WERI-Rb-1 (cell line): ENCODE measurements at regions not wholly inside any gene's neighbourhood (a gene's known extent, or its start where the extent isn't known, plus 50 kb on each side); places are given as distances from the start of the nearest gene placed in this dataset.
"Not testable (repeated sequence)": the region's sequence is repeated elsewhere in the genome, so short reads cannot be mapped to it uniquely, and the experiment has no call there.

Experiments used
- DNase-seq: peaks from one replicate; pipeline ENCODE4 v3.0.0-alpha.2; 2020
- H3K27ac ChIP-seq: fragments of 250-450 bp; sonication (Bioruptor Pico); 2 replicates; pipeline ENCODE4 v1.5.1; 2020; ENCODE audit warnings: mild to moderate bottlenecking, moderate library complexity
- H3K27me3 ChIP-seq: fragments of 250-450 bp; sonication (Bioruptor Pico); 2 replicates; pipeline ENCODE4 v1.5.1; 2021; ENCODE audit warnings: mild to moderate bottlenecking, low read depth, moderate library complexity; ENCODE audit not compliant: insufficient read depth, severe bottlenecking
- H3K36me3 ChIP-seq: fragments of 250-450 bp; sonication (Bioruptor Pico); 2 replicates; pipeline ENCODE4 v1.5.1; 2020; ENCODE audit warnings: mild to moderate bottlenecking, moderate library complexity
- H3K4me3 ChIP-seq: 2 replicates; pipeline ENCODE4 v1.5.1; 2011; ENCODE audit warnings: low read depth, mild to moderate bottlenecking, control low read depth, low read length
- H3K9me3 ChIP-seq: fragments of 250-450 bp; sonication (Bioruptor Pico); 2 replicates; pipeline ENCODE4 v1.5.1; 2021; ENCODE audit warnings: mild to moderate bottlenecking, moderate library complexity; ENCODE audit not compliant: severe bottlenecking
- CTCF ChIP-seq: IDR thresholded peaks from 2 replicates; pipeline ENCODE4 v1.5.1; 2011; ENCODE audit warnings: low read depth, mild to moderate bottlenecking, control low read depth, inconsistent platforms, low read length

GRCh38 chr3:71944482-71945065, 159.6 kb upstream of the PROK2 start:
- no peak for DNase-seq
- Histone ChIP-seq H3K27me3 (no peaks in the 10 kb centered on the region), H3K4me3 (no peak overlapping the region), H3K36me3 (no peaks in the 10 kb centered on the region), H3K9me3 (no peaks in the 10 kb centered on the region), H3K27ac (no peak overlapping the region)
- no peak for TF ChIP-seq CTCF

GRCh38 chr3:71942432-71943187, 157.7 kb upstream of the PROK2 start:
- no peaks in the 10 kb centered on the region for H3K36me3 ChIP-seq
- no peak for DNase-seq
- no peaks in the 10 kb centered on the region for H3K9me3 ChIP-seq
- no peaks in the 10 kb centered on the region for H3K27me3 ChIP-seq
- H3K4me3 ChIP-seq, result no peak overlapping the region
- no peak overlapping the region for H3K27ac ChIP-seq
- no peak for TF ChIP-seq CTCF

- Histone ChIP-seq H3K36me3 (no peaks in the 10 kb centered on the region), H3K27me3 (no peaks in the 10 kb centered on the region), H3K27ac (no peak overlapping the region), H3K4me3 (no peak overlapping the region), H3K9me3 (no peaks in the 10 kb centered on the region)
- DNase-seq, result no peak
- no peak for TF ChIP-seq CTCF
These were observed 155.5 kb upstream of the PROK2 start for GRCh38 chr3:71940486-71940885.

GRCh38 chr3:71938081-71938480, 153.1 kb upstream of the PROK2 start:
- H3K9me3 ChIP-seq, DNase-seq, H3K36me3 ChIP-seq, H3K4me3 ChIP-seq, H3K27ac ChIP-seq, H3K27me3 ChIP-seq: not testable (repeated sequence)

GRCh38 chr3:71936681-71937080, 151.7 kb upstream of the PROK2 start:
- H3K9me3 ChIP-seq, result peaks cover 3% of the 10 kb centered on the region
- no peaks in the 10 kb centered on the region for H3K27me3 ChIP-seq
- no peaks in the 10 kb centered on the region for H3K36me3 ChIP-seq
- no peak overlapping the region for H3K4me3 ChIP-seq
- no peak overlapping the region for H3K27ac ChIP-seq
- DNase-seq, result no peak
- TF ChIP-seq CTCF, result no peak

GRCh38 chr3:71934520-71935270, 149.7 kb upstream of the PROK2 start:
- Histone ChIP-seq H3K27me3 (no peaks in the 10 kb centered on the region), H3K4me3 (no peak overlapping the region), H3K9me3 (peaks cover 3% of the 10 kb centered on the region), H3K27ac (no peak overlapping the region), H3K36me3 (no peaks in the 10 kb centered on the region)
- no peak for DNase-seq
- no peak for TF ChIP-seq CTCF
